22Rv1 (cell line): ENCODE measurements at regions not wholly inside any gene's neighbourhood (a gene's known extent, or its start where the extent isn't known, plus 50 kb on each side); places are given as distances from the start of the nearest gene placed in this dataset.

Source experiments
- H3K27ac ChIP-seq: fragments of 450-650 bp; 2 replicates; pipeline ENCODE4 v1.5.1; 2017
- ZFX ChIP-seq: fragments of 450-650 bp; IDR thresholded peaks from 2 replicates; pipeline ENCODE4 v1.6.1; 2017; ENCODE audit warnings: antibody characterized with exemption, borderline replicate concordance
- TF ChIP-seq, protein P1 (sequence below): fragments of 450-650 bp; IDR thresholded peaks from 2 replicates; pipeline ENCODE4 v1.5.1; 2017; ENCODE audit warnings: mild to moderate bottlenecking

DNA sequence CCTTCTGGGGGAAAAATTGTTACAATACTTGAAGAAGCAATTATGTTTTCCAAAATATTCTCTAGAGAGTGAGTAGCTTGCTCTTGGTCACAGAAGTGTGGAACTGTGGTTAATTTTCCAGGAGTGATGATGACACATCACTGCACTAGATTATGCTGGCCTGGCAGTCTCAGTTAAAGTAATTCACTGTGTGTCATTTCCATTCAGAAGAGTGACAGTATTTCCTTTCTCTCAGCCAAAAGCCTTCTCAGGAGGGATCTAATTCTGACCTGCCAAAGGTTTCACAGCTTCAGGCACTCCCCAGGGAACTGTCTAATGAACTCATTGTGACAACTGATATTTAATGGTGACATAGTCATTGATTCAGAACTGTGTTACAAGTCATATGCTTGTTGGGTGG is 517.5 kb downstream of the TBC1D32 start:
- TF ChIP-seq ZFX, result no peak
- TF ChIP-seq, protein P1, sequence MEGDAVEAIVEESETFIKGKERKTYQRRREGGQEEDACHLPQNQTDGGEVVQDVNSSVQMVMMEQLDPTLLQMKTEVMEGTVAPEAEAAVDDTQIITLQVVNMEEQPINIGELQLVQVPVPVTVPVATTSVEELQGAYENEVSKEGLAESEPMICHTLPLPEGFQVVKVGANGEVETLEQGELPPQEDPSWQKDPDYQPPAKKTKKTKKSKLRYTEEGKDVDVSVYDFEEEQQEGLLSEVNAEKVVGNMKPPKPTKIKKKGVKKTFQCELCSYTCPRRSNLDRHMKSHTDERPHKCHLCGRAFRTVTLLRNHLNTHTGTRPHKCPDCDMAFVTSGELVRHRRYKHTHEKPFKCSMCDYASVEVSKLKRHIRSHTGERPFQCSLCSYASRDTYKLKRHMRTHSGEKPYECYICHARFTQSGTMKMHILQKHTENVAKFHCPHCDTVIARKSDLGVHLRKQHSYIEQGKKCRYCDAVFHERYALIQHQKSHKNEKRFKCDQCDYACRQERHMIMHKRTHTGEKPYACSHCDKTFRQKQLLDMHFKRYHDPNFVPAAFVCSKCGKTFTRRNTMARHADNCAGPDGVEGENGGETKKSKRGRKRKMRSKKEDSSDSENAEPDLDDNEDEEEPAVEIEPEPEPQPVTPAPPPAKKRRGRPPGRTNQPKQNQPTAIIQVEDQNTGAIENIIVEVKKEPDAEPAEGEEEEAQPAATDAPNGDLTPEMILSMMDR, result no peak

DNA sequence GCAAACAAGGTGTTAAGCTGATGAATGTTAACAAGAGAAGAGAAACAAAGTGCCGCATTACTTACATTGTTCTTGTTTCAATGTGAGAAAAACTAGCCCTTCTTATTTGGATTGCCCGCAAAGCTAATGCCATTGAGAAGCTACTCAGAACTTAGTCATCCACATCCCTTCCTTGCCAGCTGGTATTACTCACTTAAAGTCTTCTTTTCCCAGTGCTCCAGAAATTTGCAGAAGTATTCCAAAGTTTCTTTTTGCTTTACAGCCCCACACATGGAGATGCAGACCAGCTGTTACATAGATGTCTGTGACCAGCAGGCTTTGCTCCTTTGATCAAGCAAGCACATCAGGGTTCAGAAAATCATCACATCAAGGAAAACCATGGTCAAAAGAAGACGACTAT is 529.0 kb downstream of the TBC1D32 start:
- TF ChIP-seq ZFX, result no peak
- TF ChIP-seq, protein P1, result no peak
- H3K27ac ChIP-seq, result no peak overlapping the region

More for the DNA sequence above, 517.5 kb downstream of the TBC1D32 start:
- H3K27ac ChIP-seq, result no peak overlapping the region

DNA sequence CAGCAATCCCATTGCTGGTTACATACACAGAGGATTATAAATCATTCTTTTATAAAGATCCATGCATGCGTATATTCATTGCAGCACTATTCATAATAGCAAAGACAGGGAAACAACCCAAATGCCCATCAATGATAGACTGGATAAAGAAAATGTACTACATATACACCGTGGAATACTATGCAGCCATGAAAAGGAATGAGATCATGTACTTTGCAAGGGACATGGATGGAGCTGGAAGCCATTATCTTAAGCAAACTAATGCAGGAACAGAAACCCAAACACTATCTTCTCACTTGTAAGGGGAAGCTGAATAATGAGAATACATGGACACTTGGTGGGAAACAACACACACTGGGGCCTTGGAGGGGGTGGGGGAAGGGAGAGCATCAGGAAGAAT is 529.7 kb downstream of the TBC1D32 start:
- TF ChIP-seq ZFX, result no peak
- TF ChIP-seq, protein P1, result no peak
- no peak overlapping the region for H3K27ac ChIP-seq

DNA sequence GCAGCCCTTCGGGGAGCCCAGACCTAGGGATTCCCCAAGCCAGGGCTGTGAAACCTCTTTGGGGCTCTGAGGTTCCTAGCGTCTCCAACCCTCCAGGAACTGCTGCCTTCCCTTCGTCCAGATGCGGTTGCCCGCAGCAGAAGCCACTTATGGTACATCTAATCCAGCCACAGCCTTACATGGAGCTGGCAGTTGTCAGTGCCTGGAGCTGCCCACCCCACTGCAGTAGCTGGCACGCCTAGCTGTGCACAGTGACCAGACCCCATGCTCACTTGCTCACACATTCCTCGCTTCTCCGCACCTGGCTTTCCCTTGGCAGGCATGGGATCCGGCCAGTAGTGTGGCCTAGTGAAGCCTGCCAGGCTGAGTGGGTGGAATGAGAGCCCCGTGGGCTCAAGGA is 547.6 kb downstream of the TBC1D32 start:
- H3K27ac ChIP-seq, result no peak overlapping the region
- no peak for TF ChIP-seq ZFX
- TF ChIP-seq, protein P1, result no peak

DNA sequence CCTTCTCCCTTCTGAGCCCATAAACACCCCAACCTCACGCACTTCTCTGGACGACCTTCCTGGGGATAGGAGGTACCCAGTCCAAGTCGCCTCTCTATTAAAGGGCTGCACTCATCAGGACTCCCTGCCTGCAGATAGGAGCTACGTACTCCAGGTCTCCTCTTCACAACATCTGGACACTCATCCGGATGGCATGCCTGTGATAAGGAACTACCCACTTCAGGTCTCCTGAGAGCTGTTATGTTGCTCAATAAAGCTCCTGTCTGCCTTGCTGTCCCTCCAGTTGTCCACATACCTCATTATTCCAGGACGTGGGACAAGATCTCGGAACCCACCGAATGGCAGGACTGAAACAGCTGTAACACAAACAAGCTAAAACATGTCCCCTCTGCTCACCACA is 548.0 kb downstream of the TBC1D32 start:
- TF ChIP-seq ZFX, result no peak
- TF ChIP-seq, protein P1, result no peak
- no peak overlapping the region for H3K27ac ChIP-seq

DNA sequence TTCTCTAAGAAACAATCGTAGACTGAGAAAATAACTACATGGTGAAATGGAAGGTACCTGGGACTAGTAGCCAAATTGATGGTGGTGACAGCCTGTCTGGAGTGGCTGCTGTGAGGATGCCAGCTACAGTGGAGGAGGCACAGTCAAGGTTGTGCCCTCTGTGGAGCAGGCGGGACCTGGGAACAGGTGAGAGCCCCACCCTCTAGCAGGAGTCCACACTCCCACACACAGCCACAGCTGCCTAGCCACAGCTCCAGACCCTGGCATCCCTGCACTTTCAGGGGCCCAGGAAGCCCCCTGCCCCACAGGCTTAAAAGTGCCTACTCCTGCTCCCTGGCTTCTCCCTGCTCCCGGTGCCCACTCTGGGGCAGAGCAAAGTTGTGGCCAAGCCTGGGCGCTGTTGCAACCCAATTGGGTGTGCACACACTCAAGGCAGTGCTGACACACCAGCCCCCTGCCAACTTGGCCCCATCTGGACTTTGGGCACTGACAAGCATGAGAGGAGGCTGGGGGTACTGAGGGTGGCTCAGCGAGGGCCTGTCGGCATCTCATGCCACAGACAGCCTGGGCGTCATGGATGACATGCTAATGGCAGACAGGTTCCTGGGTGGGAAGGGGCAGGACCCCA is 548.7 kb downstream of the TBC1D32 start:
- TF ChIP-seq ZFX, result no peak
- TF ChIP-seq, protein P1, result no peak
- H3K27ac ChIP-seq, result no peak overlapping the region

DNA sequence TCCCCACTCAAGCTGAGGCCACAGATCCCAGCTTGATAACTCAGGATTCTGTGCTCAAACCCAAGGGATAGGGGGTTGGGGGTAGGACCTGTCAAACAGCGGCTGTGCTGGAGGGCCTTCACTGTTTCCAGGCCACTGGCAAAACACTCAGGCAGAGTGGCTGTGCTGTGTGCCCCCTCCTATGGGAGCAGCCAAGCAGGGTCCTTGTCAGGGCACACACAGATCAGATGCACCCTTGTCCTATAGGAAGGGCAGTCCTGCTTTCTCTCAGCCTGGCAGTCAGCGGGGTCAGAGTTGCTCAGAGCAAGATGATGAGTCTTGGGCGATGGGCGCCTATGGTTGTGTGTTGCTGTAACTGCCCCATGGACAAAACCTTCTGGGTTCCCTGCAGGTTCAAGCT is 554.8 kb downstream of the TBC1D32 start:
- TF ChIP-seq ZFX, result no peak
- TF ChIP-seq, protein P1, result no peak
- H3K27ac ChIP-seq, result no peak overlapping the region
